Spinal cord (tissue), 9 donors: ENCODE measurements at regions not wholly inside any gene's neighbourhood (a gene's known extent, or its start where the extent isn't known, plus 50 kb on each side); places are given as distances from the start of the nearest gene placed in this dataset.
A peak's percentile ranks its signal among the peaks of the same experiment; 100 is the strongest.

ENCODE experiments used
- DNase-seq, 6 donors: peaks; one replicate each; pipeline versions ENCODE4 v3.0.0 to v3.0.0-alpha.2; 2013 to 2015; ENCODE audit warnings: low spot score in 6 of 6, low read depth in 4 of 6
- H3K27ac ChIP-seq: one replicate; pipeline ENCODE4 v1.5.1; 2013; ENCODE audit warnings: low read depth, low read length, control low read depth
- H3K27me3 ChIP-seq: one replicate; pipeline ENCODE4 v1.6.1; 2013; ENCODE audit warnings: low read length; ENCODE audit not compliant: control insufficient read depth, insufficient read depth
- H3K36me3 ChIP-seq: one replicate; pipeline ENCODE4 v1.6.1; 2013; ENCODE audit warnings: low read length; ENCODE audit not compliant: control insufficient read depth, insufficient read depth
- H3K4me1 ChIP-seq: one replicate; pipeline ENCODE4 v1.6.1; 2013; ENCODE audit warnings: low read length; ENCODE audit not compliant: control insufficient read depth, insufficient read depth
- H3K4me3 ChIP-seq: one replicate; pipeline ENCODE4 v1.5.1; 2013; ENCODE audit warnings: low read depth, low read length, control low read depth
- H3K9me3 ChIP-seq: one replicate; pipeline ENCODE4 v1.6.1; 2013; ENCODE audit warnings: low read length; ENCODE audit not compliant: control insufficient read depth, insufficient read depth
- WGBS: methylation state at CpG from one replicate; pipeline ENCODE4 v1.1.5; 2013; ENCODE audit warnings: missing lambda C conversion rate; ENCODE audit not compliant: insufficient coverage; 5-methylcytosine and 5-hydroxymethylcytosine counted together
- donor health status: healthy.

- H3K27ac ChIP-seq = no peak overlapping the region
- DNase-seq = peak in 1 of 6 donors; percentile 70
- no peaks in the 10 kb centered on the region for H3K9me3 ChIP-seq
- H3K27me3 ChIP-seq = no peaks in the 10 kb centered on the region
- 87% methylated on average over 4 of the region's 7 CpGs for WGBS
- no peak overlapping the region for H3K4me3 ChIP-seq
- H3K4me1 ChIP-seq = peaks cover 9% of the 10 kb centered on the region
- no peaks in the 10 kb centered on the region for H3K36me3 ChIP-seq
Measured at GRCh38 chr2:30860003-30860725, 52.9 kb upstream of the CAPN13 start.
